HG03097 (cell line): ENCODE measurements at regions not wholly inside any gene's neighbourhood (a gene's known extent, or its start where the extent isn't known, plus 50 kb on each side); places are given as distances from the start of the nearest gene placed in this dataset.

Experiments
- ATAC-seq: cut with Tn5 transposase; IDR thresholded peaks from one replicate; pipeline ENCODE4 v1.9.1; 2021; ENCODE audit not compliant: unreplicated experiment, low FRiP score

DNA sequence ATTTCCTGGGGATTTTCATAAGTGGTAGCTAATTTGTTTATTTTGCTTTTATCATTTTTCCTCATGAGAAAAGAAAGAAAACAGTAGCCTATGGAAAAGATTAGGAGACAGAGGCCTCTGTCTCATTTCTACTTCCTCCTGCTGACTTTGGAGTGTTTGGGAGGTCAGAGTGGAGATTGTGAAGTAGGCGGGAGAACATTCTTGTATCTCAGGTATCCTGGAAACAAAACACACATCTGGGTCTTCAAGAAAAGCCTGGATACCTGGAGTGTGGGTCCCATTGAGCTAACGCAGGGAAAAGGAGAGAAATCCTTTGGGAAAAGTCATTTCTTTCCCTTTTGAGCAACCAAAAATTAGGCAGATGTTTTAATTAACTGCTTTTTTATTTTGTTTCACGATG lies 161.5 kb upstream of the DMAC1 start:
- ATAC-seq = no peak

DNA sequence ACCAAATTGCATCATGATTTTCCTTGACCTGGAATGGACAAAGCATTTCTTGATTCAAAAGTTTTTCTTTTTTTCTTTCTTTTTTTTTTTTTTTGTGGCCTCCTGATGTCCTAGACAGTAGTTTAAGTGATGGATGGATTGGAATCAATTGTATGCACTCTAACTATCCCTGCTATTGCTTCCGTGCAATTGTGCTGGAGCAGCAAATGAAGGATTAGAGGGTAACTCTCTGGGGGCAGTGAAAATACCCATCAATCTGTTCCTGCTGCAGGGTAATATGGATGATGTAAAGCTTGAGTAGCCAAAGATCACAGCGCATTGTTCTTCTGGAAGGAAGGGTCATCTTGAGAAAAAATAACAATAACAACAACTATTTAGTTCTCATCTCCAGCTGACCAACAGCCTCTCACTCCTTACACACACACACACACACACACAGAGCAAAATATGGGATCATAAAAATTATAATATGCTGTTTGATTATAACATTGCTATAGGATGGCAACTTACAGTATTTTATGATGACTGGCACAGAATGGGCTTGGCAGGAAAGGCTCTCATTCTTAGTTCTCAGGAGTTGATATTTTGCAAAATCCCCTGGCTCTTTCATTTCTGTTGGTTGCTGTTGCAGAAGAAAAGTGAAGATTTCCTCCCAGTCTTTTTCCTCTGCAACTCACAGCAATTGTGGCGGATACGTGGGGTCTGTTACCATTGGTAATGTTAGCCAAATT lies 160.9 kb upstream of the DMAC1 start:
- ATAC-seq = no peak

DNA sequence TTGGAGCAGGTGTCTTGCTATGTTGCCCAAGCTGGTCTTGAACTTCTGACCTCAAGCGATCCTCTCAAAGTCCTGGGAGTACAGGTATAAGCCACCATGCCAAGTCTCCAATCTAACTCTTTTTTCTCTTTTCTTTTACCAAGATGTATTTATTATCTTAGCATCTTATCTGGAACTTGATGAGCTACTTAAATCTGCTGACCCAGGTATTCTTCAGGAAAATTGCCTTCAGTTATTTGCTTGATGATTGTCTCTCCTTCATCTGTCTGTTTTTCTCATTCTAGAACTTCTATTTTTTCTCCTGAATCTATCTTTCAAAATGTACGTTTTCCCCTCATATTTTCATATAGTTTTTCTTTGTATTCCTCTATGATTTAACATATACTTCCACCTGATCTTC lies 158.2 kb upstream of the DMAC1 start:
- ATAC-seq = no peak

- no peak for ATAC-seq
Observed at GRCh38 chr9:7947577-7947976, 148.0 kb upstream of the DMAC1 start.

DNA sequence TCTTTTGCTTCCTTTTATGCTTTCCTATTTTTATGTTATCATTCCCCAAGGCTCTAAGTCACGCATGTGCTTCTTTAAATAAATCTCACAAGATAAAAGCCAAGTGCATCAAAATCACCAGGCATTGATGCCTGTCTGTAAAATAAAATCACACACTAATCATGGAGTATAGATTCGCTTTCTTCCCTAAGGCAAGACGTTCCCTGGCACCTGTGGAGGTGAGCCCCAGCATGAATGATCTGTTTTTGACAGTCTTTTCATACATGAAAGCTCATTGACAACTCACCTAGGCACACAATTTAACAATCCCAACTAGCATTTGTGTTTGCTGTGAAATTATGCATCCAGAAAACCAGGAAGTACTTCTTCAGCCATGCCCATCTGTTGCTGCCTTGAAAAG lies 146.9 kb upstream of the DMAC1 start:
- ATAC-seq = no peak

DNA sequence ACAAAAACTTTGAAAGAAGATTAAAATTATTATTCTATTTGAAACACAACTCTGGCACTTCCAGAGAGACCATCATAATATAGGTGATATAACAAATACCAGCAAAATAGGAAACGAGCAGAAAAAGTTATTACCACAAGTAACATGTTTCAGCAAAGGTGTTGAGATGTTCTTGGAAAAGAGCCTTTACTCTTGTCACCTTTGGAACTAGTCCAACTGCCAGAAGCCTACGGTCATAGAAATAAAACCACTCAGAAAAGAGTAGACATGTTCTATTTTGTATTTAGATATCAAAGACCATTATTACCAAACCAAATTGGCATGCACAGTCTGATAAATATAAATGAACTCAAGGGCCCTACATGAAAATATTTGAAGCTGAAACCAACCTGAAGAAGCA lies 145.0 kb upstream of the DMAC1 start:
- no peak for ATAC-seq

- no peak for ATAC-seq
Observed at GRCh38 chr9:7937761-7938491, 138.3 kb upstream of the DMAC1 start.

- ATAC-seq = no peak
Observed at GRCh38 chr9:7936996-7937395, 137.4 kb upstream of the DMAC1 start.

GRCh38 chr9:7936163-7936562 lies 136.6 kb upstream of the DMAC1 start:
- no peak for ATAC-seq

DNA sequence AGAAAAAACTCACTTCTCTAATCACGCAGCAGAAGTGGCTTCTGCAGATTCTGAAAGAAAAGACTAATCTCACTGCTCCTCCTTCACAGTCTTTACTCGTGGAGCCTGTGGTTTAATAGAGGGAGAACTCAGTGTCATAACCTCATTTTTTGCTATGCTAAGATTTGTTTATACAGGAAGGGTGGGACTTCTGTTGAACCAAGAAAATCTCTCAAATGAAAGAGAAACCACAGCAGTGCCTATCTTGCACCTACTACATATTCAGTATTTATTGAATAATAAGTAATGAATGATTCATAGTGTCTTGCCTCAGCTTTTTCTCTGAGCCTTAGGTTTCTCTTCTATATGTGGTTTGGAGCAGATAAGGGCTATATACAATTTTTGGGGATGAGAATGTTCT lies 136.1 kb upstream of the DMAC1 start:
- peak; percentile 88 for ATAC-seq

DNA sequence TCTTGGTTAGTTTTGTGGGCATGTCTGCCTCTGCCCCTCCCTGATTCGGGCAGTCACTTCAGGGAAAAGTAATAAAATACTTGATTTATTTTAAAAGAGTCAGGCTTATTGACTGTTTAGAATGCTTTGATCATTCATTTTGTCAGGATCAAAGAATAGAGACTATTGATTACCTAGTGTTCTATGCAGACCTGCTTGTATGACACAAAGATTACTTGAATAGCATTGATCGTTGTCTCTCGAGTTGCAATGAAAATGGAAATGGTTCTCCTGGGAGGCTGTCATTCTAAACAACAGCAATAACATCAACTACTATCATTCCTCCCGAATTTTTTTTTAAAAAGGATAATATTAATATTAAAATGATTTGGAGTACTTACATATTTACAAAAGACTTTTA lies 133.2 kb upstream of the DMAC1 start:
- no peak for ATAC-seq

GRCh38 chr9:7930613-7931012 lies 131.0 kb upstream of the DMAC1 start:
- ATAC-seq = no peak

DNA sequence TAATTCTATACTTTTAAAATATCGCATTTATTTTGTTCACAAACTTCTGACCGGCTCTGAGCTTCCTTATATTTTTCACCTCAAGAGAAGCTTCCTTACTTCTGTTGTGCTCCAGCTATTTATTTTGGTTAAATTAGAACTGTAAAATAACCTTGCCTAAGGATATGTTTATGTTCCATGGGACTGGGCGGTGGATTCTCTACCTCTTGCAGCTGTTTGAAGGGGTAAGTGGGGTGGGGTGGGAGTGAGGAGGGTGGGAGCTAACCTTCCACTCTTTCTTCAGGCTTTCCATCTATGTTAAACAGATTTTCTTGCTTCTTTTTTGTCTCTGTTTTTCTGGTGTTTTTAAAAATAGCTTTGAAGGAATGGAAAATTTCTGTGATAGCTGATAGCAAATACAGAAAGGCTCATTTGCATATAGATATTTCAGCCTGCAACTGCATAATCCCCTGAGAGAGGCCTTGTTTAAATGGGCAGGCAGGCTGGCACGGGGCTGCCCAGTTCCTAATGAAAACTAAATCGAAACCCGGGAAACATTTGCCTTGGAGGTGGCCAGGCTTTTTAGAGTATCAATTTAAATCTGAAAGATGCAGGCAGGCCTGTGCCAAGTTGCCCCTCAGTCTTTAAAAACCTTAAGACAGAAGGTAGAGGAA lies 122.1 kb upstream of the DMAC1 start:
- ATAC-seq = no peak

DNA sequence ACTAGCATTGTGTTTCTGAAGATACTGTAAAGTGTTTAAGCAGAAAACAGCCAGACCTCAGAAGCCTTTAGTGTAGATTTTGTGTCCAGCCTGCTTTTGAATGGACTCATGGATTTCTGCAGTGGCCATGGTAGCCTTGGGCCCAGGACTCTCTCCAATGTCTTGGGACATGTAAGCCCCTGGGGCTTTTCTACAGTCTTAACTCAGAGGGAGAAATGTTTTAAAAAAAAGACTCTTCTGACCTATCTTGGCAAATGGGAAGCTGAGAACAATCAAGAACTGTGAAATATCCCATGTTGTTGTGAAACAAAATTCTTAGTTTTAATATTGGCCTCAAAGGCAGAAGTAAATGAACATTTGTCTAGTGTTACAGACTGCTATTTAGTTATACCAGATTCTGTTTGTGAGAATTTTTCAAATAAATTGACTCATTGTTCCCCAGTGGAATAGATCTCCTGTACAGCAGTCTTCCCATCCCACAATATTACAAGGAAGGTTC lies 112.5 kb upstream of the DMAC1 start:
- ATAC-seq = no peak

DNA sequence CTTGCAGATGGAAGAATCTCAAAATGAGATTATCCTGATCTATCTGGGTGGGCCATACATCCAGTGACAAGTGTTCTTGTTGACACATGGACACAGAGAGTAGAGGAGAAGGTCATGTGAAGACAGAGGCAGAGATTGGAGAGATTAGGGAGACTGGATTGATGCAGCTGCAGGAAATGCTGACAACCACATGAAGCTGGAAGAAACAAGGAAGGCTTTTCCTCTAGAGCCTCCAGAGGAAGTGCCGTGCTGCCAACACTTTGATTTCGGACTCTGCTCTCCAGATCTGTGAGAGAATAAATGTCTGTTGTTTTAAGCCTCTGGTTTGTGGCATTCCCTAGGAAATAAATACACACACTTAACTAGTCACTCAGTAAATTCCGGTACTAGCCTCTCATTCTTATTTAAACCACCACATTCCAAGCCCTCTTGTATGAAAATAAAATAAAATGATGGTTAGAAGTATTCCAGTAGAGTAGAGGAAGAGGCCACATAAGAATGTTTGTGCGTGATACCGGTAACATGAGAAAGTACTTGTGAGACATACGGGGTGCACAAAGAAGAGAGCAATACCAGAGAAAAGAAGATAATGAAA lies 110.9 kb upstream of the DMAC1 start:
- no peak for ATAC-seq

DNA sequence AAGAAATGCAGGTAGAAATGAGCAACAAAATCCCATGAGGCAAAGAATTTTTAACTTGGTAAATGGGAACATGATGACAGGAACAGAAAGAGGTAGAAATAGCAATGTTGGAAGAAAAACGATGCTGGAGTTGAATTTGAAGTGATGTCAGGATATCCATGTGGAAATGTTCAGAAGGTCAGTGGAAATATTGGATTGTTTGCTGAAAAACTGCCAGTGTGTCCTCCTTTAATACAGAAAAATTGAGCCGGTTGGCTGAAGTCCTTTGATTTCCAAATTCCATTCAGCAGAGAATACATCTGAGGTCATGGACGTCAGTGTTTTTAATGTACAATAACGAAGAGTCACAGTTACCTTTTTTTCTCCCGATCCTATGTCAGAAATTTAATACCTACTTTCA lies 110.0 kb upstream of the DMAC1 start:
- ATAC-seq = no peak

DNA sequence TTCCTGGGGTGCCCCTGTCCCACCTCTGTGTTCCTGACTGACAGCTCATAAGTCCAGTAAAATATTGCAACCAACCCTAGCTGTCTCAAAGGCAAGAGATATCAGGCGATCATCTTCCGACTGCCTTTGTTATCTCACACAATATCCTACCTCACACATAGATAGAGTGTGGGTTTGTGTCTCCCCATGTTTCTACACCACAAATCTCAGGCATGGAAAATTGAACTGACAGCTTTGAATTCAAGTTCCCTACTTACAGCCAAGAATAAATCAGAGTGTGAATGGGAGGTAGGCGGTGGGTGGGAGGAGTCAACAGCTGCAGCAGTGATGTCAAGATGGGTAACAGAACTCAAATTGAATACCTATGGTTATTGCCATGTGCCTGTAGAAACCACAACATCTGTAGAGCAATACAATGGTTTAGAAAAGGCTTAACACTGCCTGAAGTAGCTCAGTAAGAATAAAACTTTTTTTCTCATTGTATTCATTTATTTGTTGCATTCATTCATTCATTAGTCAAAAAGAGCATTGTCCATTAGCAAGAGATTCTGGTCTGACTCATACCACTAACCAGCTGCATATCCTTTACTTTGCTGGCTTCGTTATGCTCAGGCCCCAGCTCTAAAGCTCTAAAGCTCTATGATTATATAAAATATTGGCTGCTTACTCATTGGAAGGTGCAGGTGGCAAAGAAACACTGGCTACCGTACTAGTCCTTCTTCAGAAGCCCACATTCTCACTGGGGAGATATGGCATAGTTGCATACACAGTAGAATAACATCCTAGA lies 108.2 kb upstream of the DMAC1 start:
- no peak for ATAC-seq

GRCh38 chr9:7906783-7907550 lies 107.4 kb upstream of the DMAC1 start:
- no peak for ATAC-seq

DNA sequence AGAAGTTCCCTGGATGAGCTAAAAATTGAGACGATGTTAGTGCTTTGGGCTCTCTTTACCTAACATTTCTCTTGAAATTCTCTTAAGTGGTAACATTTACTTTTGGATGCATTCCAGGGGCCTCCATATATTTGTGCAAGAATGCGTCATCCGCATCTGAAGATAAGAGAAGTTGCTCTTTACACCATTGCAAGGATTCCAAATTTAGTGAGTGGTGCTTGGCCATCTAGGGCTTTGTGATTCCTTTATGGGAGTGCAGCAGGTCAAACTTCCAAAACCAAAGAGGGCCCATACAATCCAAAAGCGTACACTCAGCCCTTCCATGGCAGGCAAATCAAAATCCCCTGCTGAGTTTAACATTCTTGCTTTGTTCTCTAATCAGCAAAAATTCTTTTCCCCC lies 102.0 kb upstream of the DMAC1 start:
- ATAC-seq = no peak

DNA sequence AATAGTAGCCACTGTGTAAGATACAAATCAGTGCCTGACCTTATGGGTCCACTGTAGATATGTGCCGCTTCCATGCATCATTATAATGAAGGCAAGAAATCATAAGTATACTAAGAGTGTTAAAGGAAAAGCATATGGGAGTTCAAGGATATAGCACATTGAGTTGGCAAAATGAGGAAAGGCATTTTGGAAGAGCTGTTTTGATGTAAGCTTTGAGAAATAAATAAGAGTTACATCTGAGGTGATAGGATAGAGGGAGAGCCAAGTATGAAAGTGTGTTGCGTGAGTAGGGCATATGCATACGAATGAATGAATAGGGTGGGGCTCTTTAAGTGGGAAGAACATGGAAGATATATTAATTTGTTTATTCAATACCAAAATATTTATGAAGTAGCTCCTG lies 101.0 kb upstream of the DMAC1 start:
- ATAC-seq = no peak
